ENCODE measurements at regions not wholly inside any gene's neighbourhood (a gene's known extent, or its start where the extent isn't known, plus 50 kb on each side); places are given as distances from the start of the nearest gene placed in this dataset.

- Histone ChIP-seq H3K27me3 (ENCODE audit: insufficient read depth, low read length) (no peaks in the 10 kb centered on the region), H2BK20ac (ENCODE audit: low read depth, low read length, poor library complexity, severe bottlenecking) (no peak overlapping the region), H3K4ac (ENCODE audit: low read depth, low read length) (no peak overlapping the region), H2BK120ac (ENCODE audit: low read depth, low read length, poor library complexity, severe bottlenecking) (no peak overlapping the region), H2BK15ac (ENCODE audit: low read depth, low read length) (no peak overlapping the region), H2AFZ (ENCODE audit: low read length) (no peak overlapping the region), H3K18ac (ENCODE audit: insufficient read length, low read depth, low read length) (no peak overlapping the region), H4K91ac (ENCODE audit: insufficient read length, low read depth, low read length) (no peak overlapping the region), H3T11ph (ENCODE audit: low read length) (no peak overlapping the region), H3K9ac (ENCODE audit: extremely low read depth, insufficient read length, low read length) (no peak overlapping the region), H3K23ac (ENCODE audit: insufficient read length, low read depth, low read length) (no peak overlapping the region), H2BK12ac (ENCODE audit: insufficient read length, low read depth, low read length) (no peak overlapping the region), H3K9me3 (ENCODE audit: control insufficient read depth, low read depth, low read length) (no peaks in the 10 kb centered on the region), H3K14ac (ENCODE audit: insufficient read depth, low read length) (no peak overlapping the region), H4K8ac (replicated peaks; ENCODE audit: insufficient read length, low read depth, low read length) (no peak overlapping the region), H3K27ac (ENCODE audit: insufficient read length, low read depth, low read length) (no peak overlapping the region), H3K79me1 (ENCODE audit: insufficient read depth, low read depth, low read length, poor library complexity, severe bottlenecking) (no peaks in the 10 kb centered on the region), H2BK5ac (ENCODE audit: insufficient read length, low read length) (no peak overlapping the region), H4K20me1 (ENCODE audit: control insufficient read depth, insufficient read depth, insufficient read length) (no peaks in the 10 kb centered on the region), H3K4me2 (ENCODE audit: insufficient read depth, insufficient read length, low read length) (no peak overlapping the region), H3K79me2 (ENCODE audit: insufficient read depth, low read length) (no peaks in the 10 kb centered on the region), H3K23me2 (ENCODE audit: insufficient read length, low read depth, low read length, poor library complexity, severe bottlenecking) (no peaks in the 10 kb centered on the region), H3K56ac (ENCODE audit: insufficient read length, low read depth, low read length) (no peak overlapping the region), H4K5ac (ENCODE audit: insufficient read length, low read depth, low read length) (no peak overlapping the region), H2AK5ac (ENCODE audit: insufficient read length, low read length) (no peak overlapping the region), H3K4me1 (ENCODE audit: insufficient read depth, low read length) (no peaks in the 10 kb centered on the region)
- Mint-ChIP-seq H3K4me3 (no peak overlapping the region), H3K9me3 (peaks cover 29 to 49% of the 10 kb centered on the region in 2 experiments), H3K27me3 (ENCODE audit: low read depth) (no peaks in the 10 kb centered on the region), H3K27ac (no peak overlapping the region), H3K36me3 (ENCODE audit: insufficient read depth in 1 of 3, low read depth in 3 of 3) (peaks cover 2 to 10% (median 5%) of the 10 kb centered on the region in 3 experiments; a peak in 6 of 7 replicates), H3K4me1 (no peaks in the 10 kb centered on the region)
- WGBS (ENCODE audit: extremely low coverage, insufficient read length, low lambda C conversion rate): no CpG with 5 or more reads among the region's 2 CpGs
- DNase-seq: no peak
- TF ChIP-seq, protein P1, sequence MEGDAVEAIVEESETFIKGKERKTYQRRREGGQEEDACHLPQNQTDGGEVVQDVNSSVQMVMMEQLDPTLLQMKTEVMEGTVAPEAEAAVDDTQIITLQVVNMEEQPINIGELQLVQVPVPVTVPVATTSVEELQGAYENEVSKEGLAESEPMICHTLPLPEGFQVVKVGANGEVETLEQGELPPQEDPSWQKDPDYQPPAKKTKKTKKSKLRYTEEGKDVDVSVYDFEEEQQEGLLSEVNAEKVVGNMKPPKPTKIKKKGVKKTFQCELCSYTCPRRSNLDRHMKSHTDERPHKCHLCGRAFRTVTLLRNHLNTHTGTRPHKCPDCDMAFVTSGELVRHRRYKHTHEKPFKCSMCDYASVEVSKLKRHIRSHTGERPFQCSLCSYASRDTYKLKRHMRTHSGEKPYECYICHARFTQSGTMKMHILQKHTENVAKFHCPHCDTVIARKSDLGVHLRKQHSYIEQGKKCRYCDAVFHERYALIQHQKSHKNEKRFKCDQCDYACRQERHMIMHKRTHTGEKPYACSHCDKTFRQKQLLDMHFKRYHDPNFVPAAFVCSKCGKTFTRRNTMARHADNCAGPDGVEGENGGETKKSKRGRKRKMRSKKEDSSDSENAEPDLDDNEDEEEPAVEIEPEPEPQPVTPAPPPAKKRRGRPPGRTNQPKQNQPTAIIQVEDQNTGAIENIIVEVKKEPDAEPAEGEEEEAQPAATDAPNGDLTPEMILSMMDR (conservative IDR thresholded peaks at IDR 0.05): no peak
These were observed 211.5 kb upstream of the DDX53 start for GRCh38 chrX:22788221-22788620.
